SKM-1 treated with dmso at 0.1 percent for 144 hours (cell line): ENCODE measurements at regions not wholly inside any gene's neighbourhood (a gene's known extent, or its start where the extent isn't known, plus 50 kb on each side); places are given as distances from the start of the nearest gene placed in this dataset.
"Not testable (repeated sequence)": the region's sequence is repeated elsewhere in the genome, so short reads cannot be mapped to it uniquely, and the experiment has no call there.

Source experiments
- DNase-seq: peaks from one replicate; lab custom pipeline; 2025; ENCODE audit not compliant: unreplicated experiment; lab: John Stamatoyannopoulos, UW

GRCh38 chrX:3876393-3876792 is 162.9 kb upstream of the PRKX start:
- not testable (repeated sequence) for DNase-seq

GRCh38 chrX:3875638-3876037 is 162.2 kb upstream of the PRKX start:
- DNase-seq = not testable (repeated sequence)

- DNase-seq = not testable (repeated sequence)
These were observed 158.9 kb upstream of the PRKX start for GRCh38 chrX:3872226-3872879.

GRCh38 chrX:3867067-3867831 is 153.8 kb upstream of the PRKX start:
- DNase-seq = not testable (repeated sequence)

GRCh38 chrX:3858332-3858731 is 144.9 kb upstream of the PRKX start:
- not testable (repeated sequence) for DNase-seq

GRCh38 chrX:3843522-3844145 is 130.2 kb upstream of the PRKX start:
- not testable (repeated sequence) for DNase-seq

- DNase-seq = not testable (repeated sequence)
These were observed 129.5 kb upstream of the PRKX start for GRCh38 chrX:3842822-3843521.

- DNase-seq = not testable (repeated sequence)
These were observed 125.3 kb upstream of the PRKX start for GRCh38 chrX:3838754-3839153.

- not testable (repeated sequence) for DNase-seq
These were observed 124.7 kb upstream of the PRKX start for GRCh38 chrX:3837958-3838643.

- DNase-seq = not testable (repeated sequence)
These were observed 123.8 kb upstream of the PRKX start for GRCh38 chrX:3837211-3837610.

GRCh38 chrX:3833761-3834542 is 120.5 kb upstream of the PRKX start:
- DNase-seq = not testable (repeated sequence)

GRCh38 chrX:3830020-3830419 is 116.6 kb upstream of the PRKX start:
- not testable (repeated sequence) for DNase-seq

GRCh38 chrX:3829041-3829531 is 115.6 kb upstream of the PRKX start:
- not testable (repeated sequence) for DNase-seq

GRCh38 chrX:3828378-3829040 is 115.1 kb upstream of the PRKX start:
- not testable (repeated sequence) for DNase-seq

GRCh38 chrX:3824008-3824407 is 110.6 kb upstream of the PRKX start:
- DNase-seq = not testable (repeated sequence)

GRCh38 chrX:3820167-3820566 is 106.7 kb upstream of the PRKX start:
- no peak for DNase-seq

GRCh38 chrX:3817480-3817879 is 104.0 kb upstream of the PRKX start:
- DNase-seq = not testable (repeated sequence)

GRCh38 chrX:3815896-3816664 is 102.6 kb upstream of the PRKX start:
- no peak for DNase-seq
